ENCODE measurements at regions not wholly inside any gene's neighbourhood (a gene's known extent, or its start where the extent isn't known, plus 50 kb on each side); places are given as distances from the start of the nearest gene placed in this dataset.

DNA sequence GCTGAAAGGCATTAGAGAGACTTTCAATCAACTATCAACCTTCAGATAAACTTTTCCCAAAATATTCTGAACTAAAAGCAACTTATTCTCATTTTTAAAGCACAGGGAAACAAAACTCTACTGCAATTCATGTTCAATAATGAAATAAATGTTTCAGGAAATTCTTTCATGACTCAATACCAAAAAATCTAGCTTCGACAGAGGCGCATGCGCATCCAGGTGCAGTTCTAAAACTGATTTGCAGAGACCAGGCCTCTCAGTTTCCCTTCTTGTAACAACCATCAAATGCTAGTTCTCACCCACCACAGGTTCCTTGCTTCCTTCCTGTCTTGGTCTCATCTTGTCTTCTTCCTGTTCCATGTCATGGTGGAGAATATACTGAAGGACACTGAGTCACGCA, 55.3 kb upstream of the NRBF2 start:
- DNase-seq, result no peak
- ChIA-PET POLR2A (ENCODE audit: partially characterized antibody) (no interaction called here), CTCF (ENCODE audit: partially characterized antibody) (interaction anchor here (2.6 kb wide), 1 partner anchor 484 kb away, joined by 7 read pairs; no protein-coding TSS in a partner anchor)
- peaks cover 4 to 8% of the 10 kb centered on the region in 2 donors for H3K27me3 Mint-ChIP-seq
- no peak overlapping the region for H3K27ac ChIP-seq (ENCODE audit: low read depth, low read length)
- H3K9me3 ChIP-seq (ENCODE audit: control insufficient read depth in 1 of 2, low read length in 2 of 2), result no peaks in the 10 kb centered on the region
- H3K36me3 ChIP-seq (ENCODE audit: insufficient read depth, low read length), result no peaks in the 10 kb centered on the region
- H3K4me1 Mint-ChIP-seq, result peaks cover 0 to 4% (median 0%) of the 10 kb centered on the region in 4 donors
- H3K4me1 ChIP-seq (ENCODE audit: insufficient read depth, low read length), result no peaks in the 10 kb centered on the region
- H3K27ac Mint-ChIP-seq, result no peak overlapping the region
- no peaks in the 10 kb centered on the region for H3K27me3 ChIP-seq (ENCODE audit: insufficient read depth, low read length)
- no peak overlapping the region for H3K4me3 ChIP-seq (ENCODE audit: low read length in 2 of 2)
- intact Hi-C loops (cut with micrococcal nuclease), result no loop called here
- H3K4me3 Mint-ChIP-seq, result no peak overlapping the region
- H3K36me3 Mint-ChIP-seq, result no peaks in the 10 kb centered on the region
- no peaks in the 10 kb centered on the region for H3K9me3 Mint-ChIP-seq

DNA sequence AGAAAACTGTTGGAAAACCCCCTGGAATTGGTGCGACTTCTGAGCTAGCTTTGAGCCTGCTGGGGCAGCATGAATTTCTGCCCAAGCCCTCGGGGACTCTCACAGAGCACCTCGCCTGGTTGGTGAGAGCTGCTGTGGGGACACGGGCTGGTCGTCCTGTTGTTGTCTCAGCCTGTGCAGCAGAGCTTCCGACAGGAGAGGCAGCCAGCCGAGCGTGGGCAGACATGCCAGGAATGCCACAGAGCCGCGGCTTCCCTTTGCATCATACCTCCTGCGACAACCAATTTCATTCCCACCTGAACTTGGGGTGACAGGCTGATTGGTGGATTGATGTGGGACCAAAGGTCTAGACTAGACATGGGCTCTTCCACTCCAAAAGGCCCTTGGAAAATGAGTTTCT, 60.2 kb upstream of the NRBF2 start:
- DNase-seq, result no peak
- no peak overlapping the region for H3K4me3 Mint-ChIP-seq
- peaks cover 0 to 9% (median 4%) of the 10 kb centered on the region in 4 donors for H3K4me1 Mint-ChIP-seq
- H3K27me3 Mint-ChIP-seq, result peaks cover 17 to 22% of the 10 kb centered on the region in 2 donors
- no peak overlapping the region for H3K27ac Mint-ChIP-seq
- CTCF ChIA-PET (ENCODE audit: partially characterized antibody), result interaction anchor here (1.0 to 1.5 kb wide), 3 partner anchors 11 to 463 kb away, joined by 3 to 7 read pairs (median 4); no protein-coding TSS in a partner anchor
- Histone ChIP-seq H3K27ac (ENCODE audit: low read depth, low read length) (no peak overlapping the region), H3K36me3 (ENCODE audit: insufficient read depth, low read length) (no peaks in the 10 kb centered on the region), H3K9me3 (ENCODE audit: control insufficient read depth in 1 of 2, low read length in 2 of 2) (no peaks in the 10 kb centered on the region), H3K4me1 (ENCODE audit: insufficient read depth, low read length) (no peaks in the 10 kb centered on the region), H3K4me3 (ENCODE audit: low read length in 2 of 2) (no peak overlapping the region), H3K27me3 (ENCODE audit: insufficient read depth, low read length) (no peaks in the 10 kb centered on the region)
- POLR2A ChIA-PET (ENCODE audit: partially characterized antibody), result no interaction called here
- H3K36me3 Mint-ChIP-seq, result no peaks in the 10 kb centered on the region
- peaks cover 0 to 1% (median 0%) of the 10 kb centered on the region in 8 donors for H3K9me3 Mint-ChIP-seq
- intact Hi-C loops (cut with micrococcal nuclease), result no loop called here

- no peak overlapping the region for H3K4me3 ChIP-seq (ENCODE audit: low read length in 2 of 2)
- intact Hi-C loops (cut with micrococcal nuclease), result no loop called here
- H3K27ac ChIP-seq (ENCODE audit: low read depth, low read length), result no peak overlapping the region
- H3K36me3 Mint-ChIP-seq, result no peaks in the 10 kb centered on the region
- H3K36me3 ChIP-seq (ENCODE audit: insufficient read depth, low read length), result no peaks in the 10 kb centered on the region
- no peak for DNase-seq
- no peak overlapping the region for H3K4me3 Mint-ChIP-seq
- H3K27me3 Mint-ChIP-seq, result peaks cover 24 to 25% of the 10 kb centered on the region in 2 donors
- POLR2A ChIA-PET (ENCODE audit: partially characterized antibody), result no interaction called here
- H3K27me3 ChIP-seq (ENCODE audit: insufficient read depth, low read length), result no peaks in the 10 kb centered on the region
- H3K4me1 Mint-ChIP-seq, result peaks cover 0 to 6% (median 6%) of the 10 kb centered on the region in 4 donors
- CTCF ChIA-PET (ENCODE audit: partially characterized antibody), result no interaction called here
- no peaks in the 10 kb centered on the region for H3K4me1 ChIP-seq (ENCODE audit: insufficient read depth, low read length)
- H3K27ac Mint-ChIP-seq, result no peak overlapping the region
- H3K9me3 ChIP-seq (ENCODE audit: control insufficient read depth in 1 of 2, low read length in 2 of 2), result no peaks in the 10 kb centered on the region
- peaks cover 0 to 1% (median 0%) of the 10 kb centered on the region in 8 donors for H3K9me3 Mint-ChIP-seq
These were observed 62.0 kb upstream of the NRBF2 start for GRCh38 chr10:63071145-63071544.

GRCh38 chr10:63069318-63069717, 63.8 kb upstream of the NRBF2 start:
- intact Hi-C loops (cut with micrococcal nuclease), result no loop called here
- Histone ChIP-seq H3K36me3 (ENCODE audit: insufficient read depth, low read length) (no peaks in the 10 kb centered on the region), H3K27me3 (ENCODE audit: insufficient read depth, low read length) (no peaks in the 10 kb centered on the region), H3K9me3 (ENCODE audit: control insufficient read depth in 1 of 2, low read length in 2 of 2) (no peaks in the 10 kb centered on the region), H3K27ac (ENCODE audit: low read depth, low read length) (no peak overlapping the region), H3K4me3 (ENCODE audit: low read length in 2 of 2) (no peak overlapping the region), H3K4me1 (ENCODE audit: insufficient read depth, low read length) (no peaks in the 10 kb centered on the region)
- ChIA-PET CTCF (ENCODE audit: partially characterized antibody) (no interaction called here), POLR2A (ENCODE audit: partially characterized antibody) (no interaction called here)
- H3K27ac Mint-ChIP-seq, result no peak overlapping the region
- H3K36me3 Mint-ChIP-seq, result no peaks in the 10 kb centered on the region
- H3K4me1 Mint-ChIP-seq, result peaks cover 3 to 10% (median 6%) of the 10 kb centered on the region in 4 donors
- peaks cover 0 to 1% (median 0%) of the 10 kb centered on the region in 8 donors for H3K9me3 Mint-ChIP-seq
- no peak for DNase-seq
- H3K27me3 Mint-ChIP-seq, result peaks cover 28 to 35% of the 10 kb centered on the region in 2 donors
- no peak overlapping the region for H3K4me3 Mint-ChIP-seq

DNA sequence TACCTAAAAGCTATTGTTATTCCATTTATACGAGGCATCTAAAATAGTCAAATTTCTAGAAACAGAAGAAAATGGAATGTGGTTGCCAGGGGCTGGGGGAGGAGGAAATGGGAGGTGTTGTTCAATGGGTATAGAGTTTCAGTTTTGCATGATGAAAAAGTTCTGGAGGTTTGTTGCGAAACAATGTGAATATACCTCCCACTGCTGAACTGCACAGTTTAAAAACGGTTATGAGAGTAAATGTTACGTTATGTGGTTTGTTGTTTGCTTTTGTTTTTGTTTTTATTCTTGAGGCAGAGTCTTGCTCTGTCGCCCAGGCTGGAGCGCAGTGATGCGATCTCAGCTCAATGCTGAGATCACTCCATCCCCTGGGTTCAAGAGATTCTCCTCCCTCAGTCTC, 64.9 kb upstream of the NRBF2 start:
- no peak overlapping the region for H3K4me3 ChIP-seq (ENCODE audit: low read length in 2 of 2)
- no peaks in the 10 kb centered on the region for H3K36me3 ChIP-seq (ENCODE audit: insufficient read depth, low read length)
- CTCF ChIA-PET (ENCODE audit: partially characterized antibody), result no interaction called here
- intact Hi-C loops (cut with micrococcal nuclease), result no loop called here
- Mint-ChIP-seq H3K9me3 (peaks cover 0 to 1% (median 0%) of the 10 kb centered on the region in 8 donors), H3K27me3 (peaks cover 25 to 35% of the 10 kb centered on the region in 2 donors), H3K4me1 (peaks cover 3 to 10% (median 6%) of the 10 kb centered on the region in 4 donors), H3K27ac (peak overlapping the region in 1 of 7 donors; percentile 15), H3K36me3 (no peaks in the 10 kb centered on the region), H3K4me3 (peak overlapping the region in 1 of 8 donors; percentile 37)
- no peak for DNase-seq
- POLR2A ChIA-PET (ENCODE audit: partially characterized antibody), result no interaction called here
- H3K9me3 ChIP-seq (ENCODE audit: control insufficient read depth in 1 of 2, low read length in 2 of 2), result no peaks in the 10 kb centered on the region
- H3K27me3 ChIP-seq (ENCODE audit: insufficient read depth, low read length), result no peaks in the 10 kb centered on the region
- no peak overlapping the region for H3K27ac ChIP-seq (ENCODE audit: low read depth, low read length)
- H3K4me1 ChIP-seq (ENCODE audit: insufficient read depth, low read length), result no peaks in the 10 kb centered on the region

- ChIA-PET CTCF (ENCODE audit: partially characterized antibody) (no interaction called here), POLR2A (ENCODE audit: partially characterized antibody) (no interaction called here)
These were observed 66.5 kb upstream of the NRBF2 start for GRCh38 chr10:63066606-63067005.

DNA sequence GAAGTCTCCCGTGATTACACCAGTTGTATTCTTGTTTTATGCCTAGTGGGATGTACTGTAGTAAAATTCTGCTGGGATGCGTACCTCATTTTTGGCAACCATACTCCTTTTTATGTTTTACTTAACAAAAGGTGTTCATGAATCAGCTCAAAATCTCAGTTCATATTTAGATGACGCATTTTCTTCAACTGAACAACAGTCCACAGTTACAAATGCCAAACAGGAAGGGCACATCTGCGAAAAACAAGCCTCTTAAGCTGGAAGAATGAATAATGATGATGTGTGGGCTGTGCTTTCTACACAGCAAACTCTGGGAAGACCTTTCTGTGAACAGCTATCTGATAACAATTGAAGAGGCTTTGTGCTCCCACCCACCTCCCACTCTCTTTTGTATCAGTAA, 68.4 kb upstream of the NRBF2 start:
- Histone ChIP-seq H3K9me3 (ENCODE audit: control insufficient read depth in 1 of 2, low read length in 2 of 2) (no peaks in the 10 kb centered on the region), H3K4me3 (ENCODE audit: low read length in 2 of 2) (no peak overlapping the region), H3K36me3 (ENCODE audit: insufficient read depth, low read length) (no peaks in the 10 kb centered on the region), H3K4me1 (ENCODE audit: insufficient read depth, low read length) (no peaks in the 10 kb centered on the region), H3K27ac (ENCODE audit: low read depth, low read length) (no peak overlapping the region), H3K27me3 (ENCODE audit: insufficient read depth, low read length) (no peaks in the 10 kb centered on the region)
- no peak for DNase-seq
- Mint-ChIP-seq H3K4me3 (peak overlapping the region in 1 of 8 donors; percentile 9), H3K27me3 (peaks cover 26 to 35% of the 10 kb centered on the region in 2 donors), H3K27ac (no peak overlapping the region), H3K36me3 (no peaks in the 10 kb centered on the region), H3K9me3 (no peaks in the 10 kb centered on the region), H3K4me1 (peaks cover 3 to 10% (median 6%) of the 10 kb centered on the region in 4 donors)
- ChIA-PET POLR2A (ENCODE audit: partially characterized antibody) (no interaction called here), CTCF (ENCODE audit: partially characterized antibody) (interaction anchor here (1.3 kb wide), 1 partner anchor 627 kb away, joined by 3 read pairs; no protein-coding TSS in a partner anchor)
- intact Hi-C loops (cut with micrococcal nuclease), result no loop called here

More at GRCh38 chr10:63066606-63067005, 66.5 kb upstream of the NRBF2 start:
- no peak overlapping the region for H3K27ac Mint-ChIP-seq
- H3K36me3 Mint-ChIP-seq, result no peaks in the 10 kb centered on the region
- peaks cover 3 to 10% (median 6%) of the 10 kb centered on the region in 4 donors for H3K4me1 Mint-ChIP-seq
- H3K27ac ChIP-seq (ENCODE audit: low read depth, low read length), result no peak overlapping the region
- intact Hi-C loops (cut with micrococcal nuclease), result no loop called here
- DNase-seq, result no peak
- no peak overlapping the region for H3K4me3 Mint-ChIP-seq
- H3K27me3 Mint-ChIP-seq, result peaks cover 26 to 40% of the 10 kb centered on the region in 2 donors
- no peaks in the 10 kb centered on the region for H3K4me1 ChIP-seq (ENCODE audit: insufficient read depth, low read length)
- H3K9me3 Mint-ChIP-seq, result peaks cover 0 to 1% (median 0%) of the 10 kb centered on the region in 8 donors
- H3K36me3 ChIP-seq (ENCODE audit: insufficient read depth, low read length), result no peaks in the 10 kb centered on the region
- no peaks in the 10 kb centered on the region for H3K9me3 ChIP-seq (ENCODE audit: control insufficient read depth in 1 of 2, low read length in 2 of 2)
- no peaks in the 10 kb centered on the region for H3K27me3 ChIP-seq (ENCODE audit: insufficient read depth, low read length)
- no peak overlapping the region for H3K4me3 ChIP-seq (ENCODE audit: low read length in 2 of 2)
